Activated CD4-positive, CD25-positive, alpha-beta regulatory T cell (primary cell): ENCODE measurements at regions not wholly inside any gene's neighbourhood (a gene's known extent, or its start where the extent isn't known, plus 50 kb on each side); places are given as distances from the start of the nearest gene placed in this dataset.

Source experiments
- DNase-seq, 4 experiments: peaks; one replicate each; lab custom pipeline; 2025; lab: John Stamatoyannopoulos, UW

GRCh38 chr2:12083713-12084419 lies 337.4 kb downstream of the LPIN1 start:
- no peak for DNase-seq

- no peak for DNase-seq
These were observed 340.7 kb downstream of the LPIN1 start for GRCh38 chr2:12087175-12087574.

GRCh38 chr2:12087671-12088380 lies 341.4 kb downstream of the LPIN1 start:
- DNase-seq = no peak

- no peak for DNase-seq
These were observed 342.6 kb downstream of the LPIN1 start for GRCh38 chr2:12089001-12089400.

DNA sequence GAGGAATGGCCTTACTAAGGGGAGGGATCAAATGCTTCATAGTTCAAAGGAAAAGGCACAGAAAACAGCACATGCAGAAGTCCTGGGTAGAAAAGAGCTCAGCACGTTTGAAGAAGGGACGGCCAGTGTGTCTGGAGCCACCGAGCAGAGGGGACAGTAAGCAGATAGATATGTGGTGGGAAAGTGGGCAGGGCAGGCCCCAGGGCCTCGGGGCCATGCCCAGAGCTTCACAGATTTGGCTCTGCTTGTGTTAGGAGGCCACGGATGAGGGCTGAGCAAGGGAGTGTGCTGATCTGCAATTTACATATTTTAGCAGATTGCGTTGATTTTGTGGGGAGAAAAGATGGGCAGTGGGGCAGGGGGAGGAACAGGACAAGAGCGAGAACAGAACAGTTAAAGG lies 343.1 kb downstream of the LPIN1 start:
- no peak for DNase-seq

DNA sequence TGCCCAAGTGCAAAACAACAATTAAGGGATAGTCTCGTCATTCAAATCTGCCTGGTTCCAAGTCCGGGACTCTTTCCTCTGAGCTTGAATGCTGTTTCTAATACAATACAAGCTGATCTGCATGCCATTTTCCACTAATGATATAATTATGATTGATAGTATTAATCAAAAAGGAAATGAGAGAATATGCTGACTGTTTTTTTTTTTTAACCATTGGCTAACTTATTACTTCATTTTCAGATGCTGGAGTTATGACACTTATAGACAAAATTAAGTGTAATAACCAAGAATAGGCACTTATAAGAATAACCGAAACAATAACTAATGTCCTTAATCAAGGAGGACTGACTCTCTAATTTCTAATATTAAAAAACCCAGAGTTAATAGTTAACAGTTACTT lies 343.6 kb downstream of the LPIN1 start:
- no peak for DNase-seq

DNA sequence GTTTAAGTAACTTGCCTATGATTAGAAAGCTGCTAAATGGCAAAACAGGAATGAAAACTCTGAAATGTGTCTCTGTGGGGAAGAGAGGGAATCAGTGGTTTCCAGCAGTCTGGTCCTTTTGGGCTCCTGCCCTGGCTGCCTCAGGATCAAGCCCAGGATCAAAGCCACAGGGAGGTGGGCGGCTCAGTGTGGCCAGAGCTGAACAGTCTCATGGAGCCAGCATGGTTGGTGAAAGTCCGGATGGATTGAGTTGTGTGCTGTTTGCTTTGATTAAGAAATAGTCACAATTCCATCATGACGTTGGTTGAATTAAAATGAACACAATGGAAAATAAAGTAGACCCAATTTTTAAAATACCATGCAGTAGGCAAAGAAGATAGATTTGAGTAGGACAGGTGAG lies 344.2 kb downstream of the LPIN1 start:
- no peak for DNase-seq

GRCh38 chr2:12091201-12091806 lies 344.9 kb downstream of the LPIN1 start:
- DNase-seq = no peak

DNA sequence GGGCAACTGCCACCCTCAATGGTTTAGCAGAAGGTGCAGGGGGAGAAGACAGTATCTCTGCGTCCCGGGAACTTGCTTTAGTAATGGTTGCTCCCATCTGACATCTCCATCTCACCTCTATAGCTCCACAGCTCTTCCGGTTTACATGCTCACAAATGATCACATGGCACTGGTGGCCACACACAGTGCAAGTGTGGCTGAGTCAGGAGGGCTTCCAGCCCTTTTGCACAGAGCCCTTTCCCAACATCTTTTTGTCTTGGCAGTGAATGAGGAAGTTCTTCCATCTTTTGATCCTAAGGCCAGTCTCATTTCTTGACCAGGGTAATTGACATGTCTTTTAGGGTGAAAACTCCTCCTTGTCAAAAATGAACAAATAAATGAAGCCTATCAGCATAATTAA lies 347.7 kb downstream of the LPIN1 start:
- DNase-seq = no peak

- DNase-seq = no peak
These were observed 349.8 kb downstream of the LPIN1 start for GRCh38 chr2:12096051-12096787.

- DNase-seq = no peak
These were observed 350.5 kb downstream of the LPIN1 start for GRCh38 chr2:12096788-12097449.

GRCh38 chr2:12097859-12098258 lies 351.4 kb downstream of the LPIN1 start:
- no peak for DNase-seq

DNA sequence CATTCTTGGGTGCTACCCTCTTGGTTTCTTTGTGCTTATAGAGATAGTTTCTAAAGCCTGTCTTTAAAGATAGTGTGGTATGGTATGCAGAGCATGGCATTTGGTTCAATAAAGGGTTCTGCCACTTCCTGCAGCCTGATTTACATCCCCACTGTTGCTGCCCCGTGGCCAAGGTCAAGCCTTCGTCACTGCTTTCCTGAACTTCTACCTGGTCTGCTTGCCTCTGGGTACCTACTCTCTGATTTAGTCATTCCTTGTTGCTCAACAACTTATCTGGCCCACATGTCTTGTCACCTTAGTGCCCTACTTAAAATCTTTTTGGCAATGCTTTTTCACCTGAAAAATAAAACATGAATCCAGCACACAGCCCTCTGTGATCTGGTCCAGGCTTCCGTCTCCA lies 352.9 kb downstream of the LPIN1 start:
- no peak for DNase-seq

GRCh38 chr2:12102679-12103078 lies 356.2 kb downstream of the LPIN1 start:
- DNase-seq = no peak

DNA sequence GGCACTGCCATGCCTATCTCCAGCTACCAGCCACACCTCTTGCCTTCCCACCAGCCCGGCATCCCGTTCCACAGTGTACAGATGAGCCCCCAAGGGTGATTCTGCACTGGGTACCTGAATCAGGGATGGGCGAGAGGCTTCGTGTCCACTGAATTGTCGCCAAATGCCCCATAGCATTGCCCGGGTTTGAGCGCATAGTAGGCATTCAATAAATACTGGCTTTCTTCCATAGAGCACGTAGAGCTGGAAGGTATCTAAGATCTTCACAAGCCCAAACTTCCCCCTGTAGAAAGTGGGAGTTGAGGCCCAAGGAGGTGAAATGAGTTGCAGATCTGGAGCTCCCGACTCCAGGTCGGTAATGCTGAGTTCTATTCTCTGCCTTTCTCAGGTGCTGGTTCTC lies 358.7 kb downstream of the LPIN1 start:
- DNase-seq = no peak

DNA sequence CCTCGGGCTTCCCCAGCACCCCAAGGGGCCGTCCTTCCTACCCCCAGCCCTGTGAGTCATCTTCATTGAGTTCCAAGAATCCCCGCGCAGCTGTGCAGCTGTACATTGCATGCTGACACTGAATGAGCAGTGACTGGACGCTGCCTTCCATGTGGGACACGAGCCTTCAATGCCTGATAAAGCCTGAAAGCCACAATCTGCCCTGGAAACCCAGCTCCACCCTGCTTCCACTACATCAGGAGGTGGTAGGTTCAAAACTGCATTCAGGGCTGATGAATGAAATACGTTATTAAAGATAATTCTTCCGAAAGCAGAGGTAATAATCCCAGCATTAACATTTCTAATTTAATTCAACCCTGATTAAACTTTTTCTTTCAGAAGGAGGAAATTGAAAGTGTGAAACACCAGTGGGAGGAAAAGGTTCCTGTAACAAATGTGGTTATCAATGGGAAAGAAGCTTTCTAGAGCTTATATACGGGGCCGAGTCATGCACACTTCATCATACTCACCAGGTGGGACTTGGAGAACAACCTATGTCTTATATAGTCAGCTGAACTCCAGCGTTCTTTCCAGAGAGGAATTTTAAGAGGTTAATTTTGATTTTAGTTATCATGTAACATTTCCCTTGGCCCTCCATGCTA lies 360.1 kb downstream of the LPIN1 start:
- DNase-seq = no peak

DNA sequence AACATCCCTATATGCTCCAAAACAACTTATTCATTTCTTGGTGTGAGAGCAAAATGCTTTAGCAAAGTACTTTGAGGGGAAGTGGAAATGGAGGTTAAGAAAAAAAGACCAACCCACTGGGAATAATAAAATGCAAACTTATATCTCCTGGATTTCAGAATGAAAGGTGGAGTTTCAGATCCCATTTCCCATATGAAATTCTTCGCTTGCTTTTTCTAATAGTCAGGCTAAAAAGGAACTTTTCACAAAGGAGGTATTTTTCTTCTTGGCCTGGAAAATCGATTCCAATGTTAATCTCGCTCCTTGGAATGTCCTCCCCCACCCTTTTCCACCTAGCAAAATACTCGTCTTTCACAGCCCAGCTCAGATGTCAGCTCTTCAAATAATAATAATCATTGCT lies 360.9 kb downstream of the LPIN1 start:
- DNase-seq = no peak

DNA sequence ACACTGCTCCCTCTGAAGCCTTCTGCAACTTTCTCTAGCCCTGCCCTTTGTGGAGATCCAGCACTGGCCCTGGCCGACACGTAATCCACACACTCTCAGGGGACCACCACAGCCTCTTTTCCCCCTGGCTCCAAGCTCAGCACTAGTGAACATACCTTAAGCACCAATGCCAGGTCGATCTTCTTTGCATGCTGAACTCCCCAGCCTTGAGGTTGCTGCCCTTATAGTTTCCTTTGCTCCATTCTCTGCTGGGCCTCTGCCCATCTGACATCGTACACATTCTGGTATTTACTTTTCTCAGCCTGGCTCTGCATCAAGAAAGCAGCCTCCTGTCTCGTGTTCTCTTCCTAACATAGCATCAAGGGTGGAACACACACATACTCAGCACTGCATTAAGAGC lies 361.5 kb downstream of the LPIN1 start:
- DNase-seq = no peak

GRCh38 chr2:12109363-12110017 lies 363.1 kb downstream of the LPIN1 start:
- no peak for DNase-seq

DNA sequence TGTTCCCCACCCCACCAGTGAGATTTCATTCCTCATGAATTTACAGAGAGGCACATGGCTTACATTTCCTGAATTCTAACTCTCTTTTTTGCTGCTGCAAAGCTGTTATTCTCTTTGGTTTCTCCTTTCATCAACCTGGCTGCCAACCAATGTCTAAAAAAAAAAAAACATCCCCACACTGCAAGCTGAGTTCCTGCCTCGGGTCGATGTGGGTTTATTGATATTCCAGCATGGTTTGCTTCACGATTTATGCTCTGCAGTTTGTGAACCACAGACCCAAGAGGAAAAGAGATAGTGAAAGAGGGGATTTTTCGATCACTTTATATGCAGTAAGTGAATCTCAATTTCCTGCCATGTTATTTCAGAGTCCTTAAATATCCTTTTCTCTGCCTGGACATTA lies 363.6 kb downstream of the LPIN1 start:
- DNase-seq = no peak

DNA sequence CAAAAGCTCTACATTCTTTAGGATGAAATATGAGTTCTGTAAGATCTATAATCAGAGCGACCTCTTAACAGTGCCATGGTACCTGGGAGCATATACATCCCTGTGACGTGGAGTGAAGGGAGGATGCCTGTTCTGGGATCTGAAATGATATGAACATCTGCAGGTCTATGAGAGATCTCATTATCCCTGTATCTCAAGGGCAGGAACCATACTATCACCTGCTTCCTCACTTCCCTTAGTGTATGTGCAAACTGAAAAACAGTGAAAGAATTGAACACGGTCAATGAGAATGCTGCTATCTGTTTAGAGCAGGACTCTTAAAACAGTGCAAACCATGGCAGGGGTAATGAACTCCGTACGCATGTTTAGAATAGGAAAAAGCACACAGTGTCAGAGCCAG lies 364.0 kb downstream of the LPIN1 start:
- DNase-seq = no peak
